NCI-H510A (cell line): ENCODE measurements at regions not wholly inside any gene's neighbourhood (a gene's known extent, or its start where the extent isn't known, plus 50 kb on each side); places are given as distances from the start of the nearest gene placed in this dataset.

Experiments used
- DNase-seq: peaks from one replicate; lab custom pipeline; 2025; lab: John Stamatoyannopoulos, UW

- DNase-seq, result no peak
Observed at GRCh38 chr12:124188561-124189405, 106.1 kb upstream of the RFLNA start.

- DNase-seq, result no peak
Observed at GRCh38 chr12:124190312-124191023, 104.4 kb upstream of the RFLNA start.

GRCh38 chr12:124191024-124191359 lies 103.9 kb upstream of the RFLNA start:
- DNase-seq, result no peak

GRCh38 chr12:124191966-124192365 lies 102.9 kb upstream of the RFLNA start:
- no peak for DNase-seq

- DNase-seq, result no peak
Observed at GRCh38 chr12:124194264-124194892, 100.5 kb upstream of the RFLNA start.

- DNase-seq, result no peak
Observed at GRCh38 chr12:124194893-124195566, 99.9 kb upstream of the RFLNA start.

GRCh38 chr12:124195567-124195942 lies 99.3 kb upstream of the RFLNA start:
- no peak for DNase-seq

GRCh38 chr12:124196236-124196635 lies 98.7 kb upstream of the RFLNA start:
- DNase-seq, result no peak

- DNase-seq, result no peak
Observed at GRCh38 chr12:124201248-124201647, 93.6 kb upstream of the RFLNA start.

GRCh38 chr12:124203176-124203575 lies 91.7 kb upstream of the RFLNA start:
- no peak for DNase-seq

GRCh38 chr12:124205405-124205804 lies 89.5 kb upstream of the RFLNA start:
- no peak for DNase-seq

GRCh38 chr12:124207049-124207448 lies 87.8 kb upstream of the RFLNA start:
- no peak for DNase-seq

GRCh38 chr12:124207617-124208016 lies 87.3 kb upstream of the RFLNA start:
- no peak for DNase-seq

- DNase-seq, result no peak
Observed at GRCh38 chr12:124208489-124208888, 86.4 kb upstream of the RFLNA start.

GRCh38 chr12:124210991-124211577 lies 83.8 kb upstream of the RFLNA start:
- no peak for DNase-seq

- no peak for DNase-seq
Observed at GRCh38 chr12:124211753-124212152, 83.1 kb upstream of the RFLNA start.

GRCh38 chr12:124213666-124214347 lies 81.1 kb upstream of the RFLNA start:
- DNase-seq, result no peak

- no peak for DNase-seq
Observed at GRCh38 chr12:124214574-124214973, 80.3 kb upstream of the RFLNA start.

- DNase-seq, result no peak
Observed at GRCh38 chr12:124216966-124217365, 77.9 kb upstream of the RFLNA start.

GRCh38 chr12:124217508-124218242 lies 77.2 kb upstream of the RFLNA start:
- DNase-seq, result no peak

- DNase-seq, result no peak
Observed at GRCh38 chr12:124218243-124218560, 76.7 kb upstream of the RFLNA start.
